ENCODE measurements at regions not wholly inside any gene's neighbourhood (a gene's known extent, or its start where the extent isn't known, plus 50 kb on each side); places are given as distances from the start of the nearest gene placed in this dataset.

- intact Hi-C loops (cut with micrococcal nuclease): no loop called here
- POLR2A ChIA-PET: no interaction called here
- DNase-seq (ENCODE audit: low read depth, low spot score) (no peak), FAIRE-seq (no peak)
- no peaks in the 10 kb centered on the region for H4K20me1 ChIP-seq (replicated peaks; ENCODE audit: control insufficient read depth, extremely low read depth, insufficient read depth, low read length)
- H3K9me3 ChIP-seq (replicated peaks; ENCODE audit: control insufficient read depth, insufficient read depth, low read length): no peaks in the 10 kb centered on the region
- no peak overlapping the region for H3K9ac ChIP-seq (replicated peaks; ENCODE audit: extremely low read depth, insufficient read depth, low read length)
- TF ChIP-seq FOS (IDR thresholded peaks at IDR 0.05; ENCODE audit: borderline replicate concordance, insufficient read depth, low read length) (no peak), MYC (IDR thresholded peaks at IDR 0.05; ENCODE audit: low read depth, low read length) (no peak), EZH2 (IDR thresholded peaks at IDR 0.05; ENCODE audit: borderline replicate concordance, low read depth, low read length, severe bottlenecking) (no peak), CTCF (IDR thresholded peaks at IDR 0.05; ENCODE audit: extremely low read depth in 1 of 2, insufficient read depth in 1 of 2, low read depth in 1 of 2, low read length in 2 of 2) (no peak), MAX (IDR thresholded peaks at IDR 0.05; ENCODE audit: insufficient read depth, insufficient read length) (no peak), POLR2AphosphoS5 (IDR thresholded peaks at IDR 0.05; ENCODE audit: insufficient read depth, low read depth, low read length) (no peak), JUN (IDR thresholded peaks at IDR 0.05; ENCODE audit: borderline replicate concordance, insufficient read depth, insufficient read length, low read depth) (no peak), GATA2 (IDR thresholded peaks at IDR 0.05; ENCODE audit: insufficient read depth, insufficient read length, low read depth, low read length) (no peak), POLR2A (IDR thresholded peaks at IDR 0.05; ENCODE audit: low read depth, low read length) (no peak)
- CTCF ChIA-PET: no interaction called here
- no peaks in the 10 kb centered on the region for H3K27me3 ChIP-seq (ENCODE audit: control insufficient read depth in 2 of 2, insufficient read depth in 2 of 2, low read length in 2 of 2)
- H3K27ac ChIP-seq (ENCODE audit: insufficient read depth, low read depth, low read length): no peak overlapping the region
- H3K9me1 ChIP-seq (replicated peaks; ENCODE audit: control insufficient read depth, extremely low read depth, insufficient read depth, low read length): no peaks in the 10 kb centered on the region
- no peak overlapping the region for H2AFZ ChIP-seq (ENCODE audit: low read depth, low read length)
- BruUV-seq (replicated peaks): no TSS peak
- dilution Hi-C loops (cut with MboI; ENCODE audit: extremely low pct_ligation_motif_present, low sequenced_read_pairs): no loop called here
- H3K4me1 ChIP-seq (ENCODE audit: control insufficient read depth, extremely low read depth, insufficient read depth, low read length): peaks cover 17% of the 10 kb centered on the region
- no peaks in the 10 kb centered on the region for H3K36me3 ChIP-seq (ENCODE audit: control insufficient read depth in 2 of 2, extremely low read depth in 1 of 2, insufficient read depth in 2 of 2, low read length in 2 of 2)
- no peak overlapping the region for H3K4me2 ChIP-seq (ENCODE audit: insufficient read depth, low read length)
- no peak overlapping the region for H3K4me3 ChIP-seq (replicated peaks in 1 of 3; ENCODE audit: insufficient read depth in 1 of 3, low read depth in 1 of 3, low read length in 3 of 3)
- no peaks in the 10 kb centered on the region for H3K79me2 ChIP-seq (ENCODE audit: control insufficient read depth, insufficient read depth, low read length)
Measured at GRCh38 chr10:36540611-36541010, 584.8 kb upstream of the ANKRD30A start.

All from endothelial cell of umbilical vein (primary cell).